ENCODE measurements at regions not wholly inside any gene's neighbourhood (a gene's known extent, or its start where the extent isn't known, plus 50 kb on each side); places are given as distances from the start of the nearest gene placed in this dataset.

- ChIA-PET POLR2A (no interaction called here), CTCF (interaction anchor here (0.8 to 1.8 kb wide), 12 partner anchors 13 to 342 kb away, joined by 3 to 16 read pairs (median 5); no protein-coding TSS in a partner anchor)
- no peak for TF ChIP-seq SP1 (IDR thresholded peaks at IDR 0.05)
- no peak for TF ChIP-seq FOXA1 (IDR thresholded peaks at IDR 0.05)
- no peak for DNase-seq (ENCODE audit: extremely low spot score)
These were observed 223.1 kb downstream of the RBFOX3 start for GRCh38 chr17:79387783-79388182.

- POLR2A ChIA-PET, result no interaction called here
- DNase-seq (ENCODE audit: extremely low spot score), result no peak
These were observed 224.8 kb downstream of the RBFOX3 start for GRCh38 chr17:79385962-79386563.

GRCh38 chr17:79382313-79382712, 228.5 kb downstream of the RBFOX3 start:
- CTCF ChIA-PET, result interaction anchor here (2.1 kb wide), 1 partner anchor 9 kb away, joined by 6 read pairs; no protein-coding TSS in a partner anchor

More at GRCh38 chr17:79385962-79386563, 224.8 kb downstream of the RBFOX3 start:
- no peak for TF ChIP-seq LEF1 (IDR thresholded peaks at IDR 0.05; ENCODE audit: borderline replicate concordance)
- TF ChIP-seq FOXA1 (IDR thresholded peaks at IDR 0.05), result no peak
- CTCF ChIA-PET, result interaction anchor here (1.7 kb wide), 1 partner anchor 11 kb away, joined by 3 read pairs; no protein-coding TSS in a partner anchor

GRCh38 chr17:79379700-79380445, 231.0 kb downstream of the RBFOX3 start:
- CTCF ChIA-PET, result interaction anchor here (1.7 kb wide), 1 partner anchor 9 kb away, joined by 4 read pairs; no protein-coding TSS in a partner anchor
- TF ChIP-seq ZNF384 (IDR thresholded peaks at IDR 0.05), result no peak
- no peak for TF ChIP-seq ARNT (IDR thresholded peaks at IDR 0.05)
- POLR2A ChIA-PET, result no interaction called here
- DNase-seq (ENCODE audit: extremely low spot score), result no peak

More at GRCh38 chr17:79382313-79382712, 228.5 kb downstream of the RBFOX3 start:
- POLR2A ChIA-PET, result no interaction called here
- TF ChIP-seq FOXA1 (IDR thresholded peaks at IDR 0.05) (no peak), FOXM1 (IDR thresholded peaks at IDR 0.05; ENCODE audit: borderline replicate concordance) (no peak), BHLHE40 (IDR thresholded peaks at IDR 0.05; ENCODE audit: borderline replicate concordance) (no peak), ELF4 (IDR thresholded peaks at IDR 0.05) (no peak), FOXK2 (IDR thresholded peaks at IDR 0.05) (no peak), SUZ12 (IDR thresholded peaks at IDR 0.05) (no peak), L3MBTL2 (conservative IDR thresholded peaks at IDR 0.05) (no peak), CTBP1 (IDR thresholded peaks at IDR 0.05; ENCODE audit: borderline replicate concordance) (no peak), ZNF384 (IDR thresholded peaks at IDR 0.05) (no peak), NFRKB (IDR thresholded peaks at IDR 0.05) (no peak), HDGF (IDR thresholded peaks at IDR 0.05; ENCODE audit: borderline replicate concordance) (no peak), TARDBP (IDR thresholded peaks at IDR 0.05) (no peak), ARNT (IDR thresholded peaks at IDR 0.05) (no peak), LEF1 (IDR thresholded peaks at IDR 0.05; ENCODE audit: borderline replicate concordance) (no peak)
- DNase-seq (ENCODE audit: extremely low spot score), result no peak

GRCh38 chr17:79377230-79377786, 233.5 kb downstream of the RBFOX3 start:
- TF ChIP-seq ARNT (IDR thresholded peaks at IDR 0.05), result no peak
- no peak for TF ChIP-seq TARDBP (IDR thresholded peaks at IDR 0.05)
- TF ChIP-seq L3MBTL2 (conservative IDR thresholded peaks at IDR 0.05), result no peak
- TF ChIP-seq FOXA1 (IDR thresholded peaks at IDR 0.05), result no peak
- CTCF ChIA-PET, result interaction anchor here (1.0 kb wide), 1 partner anchor 11 kb away, joined by 3 read pairs; no protein-coding TSS in a partner anchor
- POLR2A ChIA-PET, result no interaction called here
- no peak for DNase-seq (ENCODE audit: extremely low spot score)

- ChIA-PET CTCF (interaction anchor here (1.1 kb wide), 1 partner anchor 14 kb away, joined by 3 read pairs; no protein-coding TSS in a partner anchor), POLR2A (no interaction called here)
- TF ChIP-seq BHLHE40 (IDR thresholded peaks at IDR 0.05; ENCODE audit: borderline replicate concordance) (no peak), TARDBP (IDR thresholded peaks at IDR 0.05) (no peak), LEF1 (IDR thresholded peaks at IDR 0.05; ENCODE audit: borderline replicate concordance) (no peak), HDGF (IDR thresholded peaks at IDR 0.05; ENCODE audit: borderline replicate concordance) (no peak), SUZ12 (IDR thresholded peaks at IDR 0.05) (no peak), PKNOX1 (IDR thresholded peaks at IDR 0.05) (no peak), CTBP1 (IDR thresholded peaks at IDR 0.05; ENCODE audit: borderline replicate concordance) (no peak), FOXA1 (IDR thresholded peaks at IDR 0.05) (no peak), ELF4 (IDR thresholded peaks at IDR 0.05) (no peak), ZNF384 (IDR thresholded peaks at IDR 0.05) (no peak), NFRKB (IDR thresholded peaks at IDR 0.05) (no peak), FOXK2 (IDR thresholded peaks at IDR 0.05) (no peak)
These were observed 236.0 kb downstream of the RBFOX3 start for GRCh38 chr17:79374807-79375206.

GRCh38 chr17:79374087-79374689, 236.7 kb downstream of the RBFOX3 start:
- no peak for DNase-seq (ENCODE audit: extremely low spot score)
- TF ChIP-seq HDGF (IDR thresholded peaks at IDR 0.05; ENCODE audit: borderline replicate concordance) (no peak), ELF4 (IDR thresholded peaks at IDR 0.05) (no peak), SUZ12 (IDR thresholded peaks at IDR 0.05) (no peak), BHLHE40 (IDR thresholded peaks at IDR 0.05; ENCODE audit: borderline replicate concordance) (no peak), CTBP1 (IDR thresholded peaks at IDR 0.05; ENCODE audit: borderline replicate concordance) (no peak), PKNOX1 (IDR thresholded peaks at IDR 0.05) (no peak), ZNF384 (IDR thresholded peaks at IDR 0.05) (no peak)
- CTCF ChIA-PET, result interaction anchor here (1.1 kb wide), 1 partner anchor 15 kb away, joined by 3 read pairs; no protein-coding TSS in a partner anchor
- POLR2A ChIA-PET, result no interaction called here

More at GRCh38 chr17:79374807-79375206, 236.0 kb downstream of the RBFOX3 start:
- DNase-seq (ENCODE audit: extremely low spot score), result no peak
